ENCODE measurements at regions not wholly inside any gene's neighbourhood (a gene's known extent, or its start where the extent isn't known, plus 50 kb on each side); places are given as distances from the start of the nearest gene placed in this dataset.

- TF ChIP-seq POLR2A (IDR thresholded peaks at IDR 0.05; ENCODE audit: low read length) (no peak), GATA1 (IDR thresholded peaks at IDR 0.05; ENCODE audit: low read depth, low read length) (no peak)
These were observed 94.5 kb upstream of the FER start for GRCh38 chr5:108653201-108653600.

Measured in erythroblast (primary cell).